Glomerular visceral epithelial cell (primary cell): ENCODE measurements at regions not wholly inside any gene's neighbourhood (a gene's known extent, or its start where the extent isn't known, plus 50 kb on each side); places are given as distances from the start of the nearest gene placed in this dataset.

Experiments used
- DNase-seq: peaks from one replicate; pipeline ENCODE4 v3.0.0-alpha.2; 2016; ENCODE audit errors: extremely low spot score

- peak; percentile 12 for DNase-seq
Observed at GRCh38 chr13:34462843-34463242, 479.2 kb upstream of the NBEA start.

- DNase-seq: no peak
Observed at GRCh38 chr13:34464011-34464410, 478.1 kb upstream of the NBEA start.

- no peak for DNase-seq
Observed at GRCh38 chr13:34465423-34465922, 476.6 kb upstream of the NBEA start.

- DNase-seq: no peak
Observed at GRCh38 chr13:34466301-34466700, 475.8 kb upstream of the NBEA start.

GRCh38 chr13:34467450-34468083, 474.5 kb upstream of the NBEA start:
- no peak for DNase-seq

DNA sequence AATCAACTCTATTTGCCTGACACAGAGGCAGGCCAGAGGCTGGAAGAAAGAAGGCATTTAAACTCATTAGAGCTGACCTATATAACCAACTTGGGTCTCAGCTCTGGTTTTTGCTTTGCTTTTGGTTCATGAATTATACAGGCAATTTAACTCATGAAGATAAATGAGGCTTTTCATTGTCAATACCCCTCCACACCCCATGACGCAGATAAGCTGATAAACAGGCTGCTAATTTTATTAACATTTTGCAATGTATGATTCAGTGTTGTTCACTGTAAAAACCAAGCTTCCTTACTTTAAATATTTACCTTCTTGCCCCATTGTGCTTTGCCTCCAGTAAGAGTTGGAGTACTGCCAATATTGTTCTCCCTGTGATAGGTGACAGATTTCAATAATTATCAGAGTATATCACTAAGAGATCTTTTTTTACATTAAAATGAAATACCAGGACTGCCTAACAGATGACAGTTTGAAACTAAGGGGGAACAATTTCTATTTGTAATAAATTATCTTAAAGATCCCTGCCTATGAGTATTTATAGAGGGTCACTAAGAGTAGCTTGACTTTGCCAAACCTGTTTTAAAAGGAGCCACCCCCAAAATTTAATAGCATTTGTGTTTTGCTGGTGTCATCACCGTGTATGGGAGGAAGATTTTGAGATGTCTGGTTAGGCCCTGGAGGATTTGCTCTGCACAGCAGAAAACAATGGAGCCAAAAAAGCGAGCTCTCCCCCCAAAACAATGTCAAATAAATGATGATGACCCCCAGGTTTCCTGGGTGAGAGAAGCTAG, 472.7 kb upstream of the NBEA start:
- no peak for DNase-seq

GRCh38 chr13:34474187-34474868, 467.7 kb upstream of the NBEA start:
- DNase-seq: no peak

- no peak for DNase-seq
Observed at GRCh38 chr13:34478376-34478775, 463.7 kb upstream of the NBEA start.

DNA sequence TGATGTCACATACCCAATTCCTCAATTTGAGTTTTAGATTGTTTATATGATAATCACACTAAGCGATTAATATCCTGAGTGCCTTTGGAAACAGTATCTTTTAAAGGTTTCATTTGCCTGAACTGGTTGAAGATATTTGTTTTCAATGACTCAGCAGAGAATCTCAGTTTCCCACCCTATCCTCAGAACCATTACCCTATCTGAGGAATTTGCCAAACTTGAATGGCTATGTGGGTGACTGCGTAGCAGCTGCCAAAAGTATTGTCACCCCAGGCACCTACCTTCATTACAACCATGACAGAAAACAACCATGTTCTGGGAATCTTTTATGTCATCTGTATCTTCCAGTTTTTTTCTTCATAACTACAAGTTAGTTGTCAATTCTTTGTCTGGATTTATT, 440.1 kb upstream of the NBEA start:
- DNase-seq: no peak

DNA sequence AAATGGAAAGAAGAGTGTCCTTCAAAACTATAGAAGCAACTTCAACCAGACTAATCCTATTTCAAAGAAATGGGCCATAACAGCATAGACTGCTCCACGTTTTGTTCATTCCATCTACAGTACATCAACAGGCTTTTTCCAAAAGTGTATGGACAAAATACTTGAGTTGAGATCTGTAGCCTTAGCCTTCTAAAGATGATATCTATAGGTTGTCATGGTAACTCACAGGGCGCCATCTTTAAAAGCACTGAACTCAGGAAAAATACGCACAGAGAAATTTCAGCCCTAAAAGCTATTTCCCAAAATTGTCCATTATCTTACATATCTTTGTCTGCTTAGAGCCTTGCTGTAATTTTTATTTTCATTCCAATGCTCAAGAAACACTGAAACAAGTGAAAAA, 439.4 kb upstream of the NBEA start:
- DNase-seq: no peak

DNA sequence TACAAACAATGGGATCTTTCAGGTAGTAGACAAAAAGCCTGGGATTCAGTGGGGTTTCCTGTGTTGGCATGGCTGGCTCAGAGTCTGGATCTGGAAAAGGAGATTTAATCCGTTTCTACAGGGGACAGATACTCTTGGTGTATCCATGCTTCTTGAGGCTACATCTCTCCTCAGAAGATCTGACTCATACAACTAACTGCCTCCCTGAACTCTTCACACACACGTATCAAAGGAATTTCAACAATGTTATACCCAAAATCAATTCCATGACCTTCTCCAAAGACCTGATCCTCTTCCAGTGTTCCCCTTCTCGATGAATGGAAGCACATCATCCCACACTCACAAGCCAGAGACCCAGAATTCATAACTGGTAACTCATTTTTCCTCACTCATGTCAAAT, 435.3 kb upstream of the NBEA start:
- DNase-seq: no peak

DNA sequence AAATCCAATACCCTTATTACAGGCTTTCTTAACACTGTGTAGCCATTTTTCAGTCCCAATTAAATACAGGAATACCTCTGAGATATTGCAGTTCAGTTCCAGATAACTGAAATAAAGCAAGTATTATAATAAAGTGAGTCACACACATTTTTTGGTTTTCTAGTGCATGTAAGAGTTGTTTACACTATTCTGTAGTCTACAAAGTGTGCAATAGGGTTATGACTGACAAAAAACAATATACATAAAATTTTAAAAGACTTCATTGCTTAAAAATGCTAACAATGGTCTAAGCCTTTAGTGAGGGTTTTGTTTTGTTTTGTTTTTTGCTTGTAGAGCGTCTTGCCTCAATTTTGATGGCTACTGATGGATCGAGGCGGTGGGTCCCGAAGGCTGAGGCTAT, 434.4 kb upstream of the NBEA start:
- DNase-seq: no peak

- no peak for DNase-seq
Observed at GRCh38 chr13:34512817-34513216, 429.3 kb upstream of the NBEA start.

- no peak for DNase-seq
Observed at GRCh38 chr13:34513526-34513925, 428.5 kb upstream of the NBEA start.

DNA sequence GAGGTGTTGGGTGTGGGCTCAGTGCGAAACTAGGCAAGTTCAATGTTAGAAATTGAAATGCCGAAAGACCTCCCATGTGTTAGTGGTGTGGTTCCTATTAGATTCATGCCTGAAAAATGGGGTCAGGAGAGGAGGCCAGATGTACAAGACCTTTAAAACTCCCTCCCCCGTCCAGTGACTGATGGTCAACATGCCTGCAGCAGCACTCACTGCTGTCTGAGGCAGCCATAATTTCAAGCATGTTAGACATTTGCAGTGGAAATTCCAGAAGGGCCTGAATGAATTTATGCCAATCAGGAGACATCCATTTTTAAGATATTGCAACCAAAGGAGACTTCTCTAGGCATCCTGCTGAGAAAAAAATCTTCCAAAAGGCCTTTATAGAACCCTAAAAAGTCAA, 426.9 kb upstream of the NBEA start:
- no peak for DNase-seq

GRCh38 chr13:34521171-34521570, 420.9 kb upstream of the NBEA start:
- no peak for DNase-seq

DNA sequence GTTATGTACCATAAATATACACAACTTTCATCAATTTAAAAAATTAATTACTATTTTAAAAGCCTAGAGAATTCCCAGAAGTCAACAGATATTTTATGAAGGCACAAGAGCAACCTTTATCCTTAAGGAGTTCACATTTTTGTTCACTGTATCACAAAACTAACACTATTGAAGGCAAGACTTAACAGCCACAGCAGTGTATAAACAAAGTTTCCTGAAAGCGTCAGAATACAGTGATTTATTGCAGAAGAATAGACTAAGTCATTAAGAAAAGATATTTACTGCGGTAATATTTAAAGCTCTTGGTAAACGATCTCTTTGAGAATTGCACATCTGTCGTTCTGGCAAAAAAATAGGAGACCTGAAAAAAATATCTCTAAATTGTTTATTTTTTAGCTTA, 419.3 kb upstream of the NBEA start:
- no peak for DNase-seq

- DNase-seq: no peak
Observed at GRCh38 chr13:34523406-34523805, 418.7 kb upstream of the NBEA start.

DNA sequence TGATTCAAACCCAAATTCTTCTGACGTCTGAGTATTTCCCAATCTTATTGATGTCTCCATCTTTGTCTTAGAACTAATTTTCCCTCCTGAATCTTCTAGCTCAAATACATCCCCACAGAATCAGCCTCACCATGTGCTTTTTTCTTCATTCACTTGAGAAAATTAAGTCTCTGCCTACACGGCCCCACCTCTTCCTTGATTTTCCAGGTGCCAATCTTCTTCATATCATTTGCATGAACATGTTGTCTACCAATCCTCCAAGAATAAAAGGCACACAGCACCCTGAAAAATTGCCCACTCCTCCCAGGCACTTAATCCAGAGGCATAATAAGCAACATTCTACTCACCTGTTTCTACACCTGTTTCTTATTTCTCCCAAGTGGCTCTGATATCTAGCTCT, 408.1 kb upstream of the NBEA start:
- no peak for DNase-seq

GRCh38 chr13:34542321-34542720, 399.7 kb upstream of the NBEA start:
- no peak for DNase-seq

GRCh38 chr13:34543836-34544235, 398.2 kb upstream of the NBEA start:
- DNase-seq: no peak

DNA sequence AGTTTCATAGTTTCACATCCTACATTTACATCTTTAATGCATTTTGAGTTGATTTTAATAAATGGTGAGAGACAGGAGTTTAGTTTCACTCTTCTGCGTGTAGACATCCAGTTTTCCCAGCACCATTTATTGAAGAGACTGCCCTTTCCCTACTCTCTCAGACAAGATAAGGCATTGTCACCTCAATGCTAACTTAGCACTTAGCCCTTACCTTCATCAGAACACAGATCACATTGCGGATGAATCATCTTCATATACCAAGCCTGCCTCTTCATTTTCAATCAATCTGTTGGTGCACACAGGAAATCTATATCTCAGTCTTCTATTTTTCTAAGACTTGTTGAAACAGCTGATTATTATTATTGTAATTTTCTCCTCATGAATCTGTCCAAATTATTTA, 396.6 kb upstream of the NBEA start:
- no peak for DNase-seq
